H1 (cell line): ENCODE measurements at regions not wholly inside any gene's neighbourhood (a gene's known extent, or its start where the extent isn't known, plus 50 kb on each side); places are given as distances from the start of the nearest gene placed in this dataset.

ENCODE experiments used
- BACH1 ChIP-seq: IDR thresholded peaks from 2 replicates; pipeline ENCODE4 v1.6.1; 2012; ENCODE audit warnings: low read length, improper control_type of control experiment
- BCL11A ChIP-seq, 2 experiments: IDR thresholded peaks; one replicate each; pipeline ENCODE4 v1.6.1; 2011; ENCODE audit warnings: low read depth in 2 of 2, low read length in 2 of 2, mild to moderate bottlenecking in 2 of 2
- CTBP2 ChIP-seq: IDR thresholded peaks from 2 replicates; pipeline ENCODE4 v1.7.0; 2011; ENCODE audit warnings: borderline replicate concordance, mild to moderate bottlenecking, moderate library complexity, mixed read lengths, low read length; ENCODE audit not compliant: insufficient read depth, insufficient read length
- KDM4A ChIP-seq: IDR thresholded peaks from one replicate; pipeline ENCODE4 v1.7.1; 2012; ENCODE audit warnings: low read depth, mild to moderate bottlenecking, moderate library complexity, low read length, inconsistent platforms; ENCODE audit not compliant: severe bottlenecking
- POU5F1 ChIP-seq: IDR thresholded peaks from 2 replicates; pipeline ENCODE4 v1.6.1; 2011; ENCODE audit warnings: low read depth, mild to moderate bottlenecking, low read length, moderate library complexity
- RFX5 ChIP-seq: IDR thresholded peaks from 2 replicates; pipeline ENCODE4 v1.6.1; 2011; ENCODE audit warnings: low read depth, low read length, improper control_type of control experiment, borderline replicate concordance
- TF ChIP-seq, protein P1 (sequence below): fragments of 300-600 bp; sonication (generic); IDR thresholded peaks from 2 replicates; pipeline ENCODE4 v1.7.1; 2012; ENCODE audit warnings: low read length, moderate library complexity, mild to moderate bottlenecking, inconsistent platforms; ENCODE audit not compliant: insufficient replicate concordance
- TF ChIP-seq, protein P2 (sequence below): IDR thresholded peaks from 2 replicates; pipeline ENCODE4 v1.6.1; 2012; ENCODE audit warnings: low read length, inconsistent platforms

DNA sequence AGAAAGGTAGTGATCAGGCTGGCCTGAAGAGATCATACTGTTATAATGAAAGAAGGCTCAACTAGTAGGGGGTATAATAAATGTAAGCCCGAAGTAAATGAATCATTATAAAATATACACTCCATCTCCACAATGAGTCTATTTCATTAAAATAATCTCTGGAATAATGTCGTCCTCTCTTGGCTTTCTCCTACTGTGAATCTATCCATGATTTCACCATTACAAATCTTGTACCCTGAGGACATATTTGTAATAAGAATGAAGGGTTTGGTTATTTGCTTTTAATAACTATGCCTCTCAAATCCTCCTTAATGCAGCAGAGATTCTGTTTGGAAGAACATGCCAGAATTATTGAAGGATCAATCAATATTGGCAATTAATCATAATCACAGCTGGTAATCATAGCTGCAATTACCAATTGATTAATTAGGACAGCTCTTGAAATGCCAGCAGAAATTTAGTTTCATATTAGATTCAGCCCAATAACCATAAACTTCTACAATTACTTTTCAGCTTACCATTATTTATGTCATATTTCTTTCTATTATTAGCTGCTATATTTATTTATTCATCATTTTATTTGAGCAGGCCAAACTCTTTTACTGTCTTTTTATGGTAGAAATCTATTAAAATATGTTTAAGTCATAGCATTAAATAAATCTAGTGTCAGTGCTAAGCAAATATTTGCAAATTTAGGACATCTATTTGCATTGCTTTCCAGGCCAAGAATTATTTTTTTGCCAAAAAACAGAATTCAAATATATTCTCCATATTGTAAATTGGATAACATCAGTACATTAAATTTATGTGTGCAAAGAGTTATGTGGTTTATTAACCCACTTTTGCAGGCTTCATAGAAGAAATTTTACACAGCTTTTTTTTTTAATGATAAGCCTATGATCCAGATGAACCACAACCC is 588.4 kb upstream of the LRRC4C start (continued):
- TF ChIP-seq, protein P1, sequence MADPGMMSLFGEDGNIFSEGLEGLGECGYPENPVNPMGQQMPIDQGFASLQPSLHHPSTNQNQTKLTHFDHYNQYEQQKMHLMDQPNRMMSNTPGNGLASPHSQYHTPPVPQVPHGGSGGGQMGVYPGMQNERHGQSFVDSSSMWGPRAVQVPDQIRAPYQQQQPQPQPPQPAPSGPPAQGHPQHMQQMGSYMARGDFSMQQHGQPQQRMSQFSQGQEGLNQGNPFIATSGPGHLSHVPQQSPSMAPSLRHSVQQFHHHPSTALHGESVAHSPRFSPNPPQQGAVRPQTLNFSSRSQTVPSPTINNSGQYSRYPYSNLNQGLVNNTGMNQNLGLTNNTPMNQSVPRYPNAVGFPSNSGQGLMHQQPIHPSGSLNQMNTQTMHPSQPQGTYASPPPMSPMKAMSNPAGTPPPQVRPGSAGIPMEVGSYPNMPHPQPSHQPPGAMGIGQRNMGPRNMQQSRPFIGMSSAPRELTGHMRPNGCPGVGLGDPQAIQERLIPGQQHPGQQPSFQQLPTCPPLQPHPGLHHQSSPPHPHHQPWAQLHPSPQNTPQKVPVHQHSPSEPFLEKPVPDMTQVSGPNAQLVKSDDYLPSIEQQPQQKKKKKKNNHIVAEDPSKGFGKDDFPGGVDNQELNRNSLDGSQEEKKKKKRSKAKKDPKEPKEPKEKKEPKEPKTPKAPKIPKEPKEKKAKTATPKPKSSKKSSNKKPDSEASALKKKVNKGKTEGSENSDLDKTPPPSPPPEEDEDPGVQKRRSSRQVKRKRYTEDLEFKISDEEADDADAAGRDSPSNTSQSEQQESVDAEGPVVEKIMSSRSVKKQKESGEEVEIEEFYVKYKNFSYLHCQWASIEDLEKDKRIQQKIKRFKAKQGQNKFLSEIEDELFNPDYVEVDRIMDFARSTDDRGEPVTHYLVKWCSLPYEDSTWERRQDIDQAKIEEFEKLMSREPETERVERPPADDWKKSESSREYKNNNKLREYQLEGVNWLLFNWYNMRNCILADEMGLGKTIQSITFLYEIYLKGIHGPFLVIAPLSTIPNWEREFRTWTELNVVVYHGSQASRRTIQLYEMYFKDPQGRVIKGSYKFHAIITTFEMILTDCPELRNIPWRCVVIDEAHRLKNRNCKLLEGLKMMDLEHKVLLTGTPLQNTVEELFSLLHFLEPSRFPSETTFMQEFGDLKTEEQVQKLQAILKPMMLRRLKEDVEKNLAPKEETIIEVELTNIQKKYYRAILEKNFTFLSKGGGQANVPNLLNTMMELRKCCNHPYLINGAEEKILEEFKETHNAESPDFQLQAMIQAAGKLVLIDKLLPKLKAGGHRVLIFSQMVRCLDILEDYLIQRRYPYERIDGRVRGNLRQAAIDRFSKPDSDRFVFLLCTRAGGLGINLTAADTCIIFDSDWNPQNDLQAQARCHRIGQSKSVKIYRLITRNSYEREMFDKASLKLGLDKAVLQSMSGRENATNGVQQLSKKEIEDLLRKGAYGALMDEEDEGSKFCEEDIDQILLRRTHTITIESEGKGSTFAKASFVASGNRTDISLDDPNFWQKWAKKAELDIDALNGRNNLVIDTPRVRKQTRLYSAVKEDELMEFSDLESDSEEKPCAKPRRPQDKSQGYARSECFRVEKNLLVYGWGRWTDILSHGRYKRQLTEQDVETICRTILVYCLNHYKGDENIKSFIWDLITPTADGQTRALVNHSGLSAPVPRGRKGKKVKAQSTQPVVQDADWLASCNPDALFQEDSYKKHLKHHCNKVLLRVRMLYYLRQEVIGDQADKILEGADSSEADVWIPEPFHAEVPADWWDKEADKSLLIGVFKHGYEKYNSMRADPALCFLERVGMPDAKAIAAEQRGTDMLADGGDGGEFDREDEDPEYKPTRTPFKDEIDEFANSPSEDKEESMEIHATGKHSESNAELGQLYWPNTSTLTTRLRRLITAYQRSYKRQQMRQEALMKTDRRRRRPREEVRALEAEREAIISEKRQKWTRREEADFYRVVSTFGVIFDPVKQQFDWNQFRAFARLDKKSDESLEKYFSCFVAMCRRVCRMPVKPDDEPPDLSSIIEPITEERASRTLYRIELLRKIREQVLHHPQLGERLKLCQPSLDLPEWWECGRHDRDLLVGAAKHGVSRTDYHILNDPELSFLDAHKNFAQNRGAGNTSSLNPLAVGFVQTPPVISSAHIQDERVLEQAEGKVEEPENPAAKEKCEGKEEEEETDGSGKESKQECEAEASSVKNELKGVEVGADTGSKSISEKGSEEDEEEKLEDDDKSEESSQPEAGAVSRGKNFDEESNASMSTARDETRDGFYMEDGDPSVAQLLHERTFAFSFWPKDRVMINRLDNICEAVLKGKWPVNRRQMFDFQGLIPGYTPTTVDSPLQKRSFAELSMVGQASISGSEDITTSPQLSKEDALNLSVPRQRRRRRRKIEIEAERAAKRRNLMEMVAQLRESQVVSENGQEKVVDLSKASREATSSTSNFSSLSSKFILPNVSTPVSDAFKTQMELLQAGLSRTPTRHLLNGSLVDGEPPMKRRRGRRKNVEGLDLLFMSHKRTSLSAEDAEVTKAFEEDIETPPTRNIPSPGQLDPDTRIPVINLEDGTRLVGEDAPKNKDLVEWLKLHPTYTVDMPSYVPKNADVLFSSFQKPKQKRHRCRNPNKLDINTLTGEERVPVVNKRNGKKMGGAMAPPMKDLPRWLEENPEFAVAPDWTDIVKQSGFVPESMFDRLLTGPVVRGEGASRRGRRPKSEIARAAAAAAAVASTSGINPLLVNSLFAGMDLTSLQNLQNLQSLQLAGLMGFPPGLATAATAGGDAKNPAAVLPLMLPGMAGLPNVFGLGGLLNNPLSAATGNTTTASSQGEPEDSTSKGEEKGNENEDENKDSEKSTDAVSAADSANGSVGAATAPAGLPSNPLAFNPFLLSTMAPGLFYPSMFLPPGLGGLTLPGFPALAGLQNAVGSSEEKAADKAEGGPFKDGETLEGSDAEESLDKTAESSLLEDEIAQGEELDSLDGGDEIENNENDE: no peak
- TF ChIP-seq BACH1 (no peak), CTBP2 (no peak), KDM4A (no peak), RFX5 (no peak), BCL11A (IDR thresholded peaks at IDR 0.05; ENCODE audit: low read depth in 2 of 2, low read length in 2 of 2) (no peak), POU5F1 (no peak)
- TF ChIP-seq, protein P2, sequence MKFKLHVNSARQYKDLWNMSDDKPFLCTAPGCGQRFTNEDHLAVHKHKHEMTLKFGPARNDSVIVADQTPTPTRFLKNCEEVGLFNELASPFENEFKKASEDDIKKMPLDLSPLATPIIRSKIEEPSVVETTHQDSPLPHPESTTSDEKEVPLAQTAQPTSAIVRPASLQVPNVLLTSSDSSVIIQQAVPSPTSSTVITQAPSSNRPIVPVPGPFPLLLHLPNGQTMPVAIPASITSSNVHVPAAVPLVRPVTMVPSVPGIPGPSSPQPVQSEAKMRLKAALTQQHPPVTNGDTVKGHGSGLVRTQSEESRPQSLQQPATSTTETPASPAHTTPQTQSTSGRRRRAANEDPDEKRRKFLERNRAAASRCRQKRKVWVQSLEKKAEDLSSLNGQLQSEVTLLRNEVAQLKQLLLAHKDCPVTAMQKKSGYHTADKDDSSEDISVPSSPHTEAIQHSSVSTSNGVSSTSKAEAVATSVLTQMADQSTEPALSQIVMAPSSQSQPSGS: no peak
